ENCODE measurements at regions not wholly inside any gene's neighbourhood (a gene's known extent, or its start where the extent isn't known, plus 50 kb on each side); places are given as distances from the start of the nearest gene placed in this dataset.

- TF ChIP-seq CTCF (IDR thresholded peaks at IDR 0.05), result no peak
- no peak for TF ChIP-seq POLR2A (IDR thresholded peaks at IDR 0.05)
- TF ChIP-seq EP300 (IDR thresholded peaks at IDR 0.05), result no peak
These were observed 144.1 kb downstream of the QRSL1 start for GRCh38 chr6:106773522-106773921.

Data from stomach (tissue), 4 donors.